Osteocyte (in vitro differentiated cells): ENCODE measurements at regions not wholly inside any gene's neighbourhood (a gene's known extent, or its start where the extent isn't known, plus 50 kb on each side); places are given as distances from the start of the nearest gene placed in this dataset.

Experiments
- DNase-seq: peaks from one replicate; pipeline ENCODE4 v3.0.0; 2021; ENCODE audit warnings: mixed read lengths; ENCODE audit not compliant: unreplicated experiment; ENCODE audit errors: extremely low spot score
- H3K27ac Mint-ChIP-seq: one replicate; pipeline ENCODE4 v1.8.0; 2021; ENCODE audit warnings: mild to moderate bottlenecking, mixed read lengths; ENCODE audit not compliant: unreplicated experiment
- H3K27me3 Mint-ChIP-seq: one replicate; pipeline ENCODE4 v1.8.0; 2021; ENCODE audit warnings: mixed read lengths; ENCODE audit not compliant: unreplicated experiment
- H3K36me3 Mint-ChIP-seq: one replicate; pipeline ENCODE4 v1.8.0; 2021; ENCODE audit warnings: mixed read lengths; ENCODE audit not compliant: unreplicated experiment
- H3K4me1 Mint-ChIP-seq: one replicate; pipeline ENCODE4 v1.8.0; 2021; ENCODE audit warnings: mixed read lengths; ENCODE audit not compliant: unreplicated experiment
- H3K4me3 Mint-ChIP-seq: one replicate; pipeline ENCODE4 v1.8.0; 2021; ENCODE audit warnings: mild to moderate bottlenecking, moderate library complexity, mixed read lengths; ENCODE audit not compliant: unreplicated experiment
- H3K9me3 Mint-ChIP-seq: one replicate; pipeline ENCODE4 v1.8.0; 2021; ENCODE audit warnings: mixed read lengths; ENCODE audit not compliant: unreplicated experiment
- CTCF ChIP-seq: fragments of 200-600 bp; sonication (generic); IDR thresholded peaks from 2 replicates; pipeline ENCODE4 v1.5.0; 2021; ENCODE audit warnings: antibody characterized with exemption, mild to moderate bottlenecking, moderate library complexity

GRCh38 chr18:5065615-5066014, 131.4 kb downstream of the AKAIN1 start:
- H3K4me1 Mint-ChIP-seq = no peaks in the 10 kb centered on the region
- no peak overlapping the region for H3K27ac Mint-ChIP-seq
- H3K36me3 Mint-ChIP-seq = no peaks in the 10 kb centered on the region
- no peak overlapping the region for H3K4me3 Mint-ChIP-seq
- no peaks in the 10 kb centered on the region for H3K27me3 Mint-ChIP-seq
- no peak for DNase-seq
- H3K9me3 Mint-ChIP-seq = peaks cover 6% of the 10 kb centered on the region
- no peak for TF ChIP-seq CTCF

GRCh38 chr18:5064841-5065370, 132.2 kb downstream of the AKAIN1 start:
- no peaks in the 10 kb centered on the region for H3K4me1 Mint-ChIP-seq
- H3K4me3 Mint-ChIP-seq = no peak overlapping the region
- no peak for TF ChIP-seq CTCF
- H3K27me3 Mint-ChIP-seq = no peaks in the 10 kb centered on the region
- DNase-seq = no peak
- H3K36me3 Mint-ChIP-seq = no peaks in the 10 kb centered on the region
- peaks cover 6% of the 10 kb centered on the region for H3K9me3 Mint-ChIP-seq
- H3K27ac Mint-ChIP-seq = no peak overlapping the region

- peaks cover 1% of the 10 kb centered on the region for H3K9me3 Mint-ChIP-seq
- no peaks in the 10 kb centered on the region for H3K36me3 Mint-ChIP-seq
- no peak overlapping the region for H3K27ac Mint-ChIP-seq
- no peak overlapping the region for H3K4me3 Mint-ChIP-seq
- TF ChIP-seq CTCF = no peak
- no peaks in the 10 kb centered on the region for H3K27me3 Mint-ChIP-seq
- H3K4me1 Mint-ChIP-seq = no peaks in the 10 kb centered on the region
- no peak for DNase-seq
These were observed 135.3 kb downstream of the AKAIN1 start for GRCh38 chr18:5061785-5062184.

DNA sequence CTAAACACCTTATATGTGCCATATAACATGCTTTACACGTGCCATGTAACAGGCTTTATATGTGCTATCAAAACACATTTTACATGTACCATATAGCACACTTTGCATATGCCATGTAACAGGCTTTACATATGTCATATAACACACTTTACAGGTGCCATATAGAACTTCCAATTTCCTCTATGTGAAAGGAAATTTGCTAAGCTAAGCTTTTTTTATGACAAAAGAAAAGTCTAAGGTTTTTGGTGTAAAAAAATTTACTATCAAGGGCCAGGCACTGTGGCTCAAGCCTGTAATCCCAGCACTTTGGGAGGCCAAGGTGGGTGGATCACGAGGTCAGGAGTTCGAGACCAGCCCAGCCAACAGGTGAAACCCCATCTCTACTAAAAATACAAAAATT, 136.5 kb downstream of the AKAIN1 start:
- H3K4me1 Mint-ChIP-seq = no peaks in the 10 kb centered on the region
- no peaks in the 10 kb centered on the region for H3K27me3 Mint-ChIP-seq
- no peaks in the 10 kb centered on the region for H3K9me3 Mint-ChIP-seq
- DNase-seq = no peak
- no peaks in the 10 kb centered on the region for H3K36me3 Mint-ChIP-seq
- TF ChIP-seq CTCF = no peak
- no peak overlapping the region for H3K27ac Mint-ChIP-seq
- no peak overlapping the region for H3K4me3 Mint-ChIP-seq

GRCh38 chr18:5059696-5060032, 137.4 kb downstream of the AKAIN1 start:
- no peak overlapping the region for H3K27ac Mint-ChIP-seq
- H3K9me3 Mint-ChIP-seq = no peaks in the 10 kb centered on the region
- TF ChIP-seq CTCF = no peak
- H3K36me3 Mint-ChIP-seq = no peaks in the 10 kb centered on the region
- no peak overlapping the region for H3K4me3 Mint-ChIP-seq
- H3K27me3 Mint-ChIP-seq = no peaks in the 10 kb centered on the region
- H3K4me1 Mint-ChIP-seq = no peaks in the 10 kb centered on the region
- no peak for DNase-seq
